SH-SY5Y (cell line): ENCODE measurements at regions not wholly inside any gene's neighbourhood (a gene's known extent, or its start where the extent isn't known, plus 50 kb on each side); places are given as distances from the start of the nearest gene placed in this dataset.

ENCODE experiments used
- GATA2 ChIP-seq: IDR thresholded peaks from 2 replicates; pipeline ENCODE4 v1.6.1; 2011; ENCODE audit warnings: mild to moderate bottlenecking, low read depth, low read length
- GATA3 ChIP-seq: IDR thresholded peaks from 2 replicates; pipeline ENCODE4 v1.6.1; 2011; ENCODE audit warnings: low read depth, mild to moderate bottlenecking, low read length, moderate library complexity

GRCh38 chr10:81082621-81083376 lies 545.1 kb downstream of the SH2D4B start:
- TF ChIP-seq GATA2 (no peak), GATA3 (no peak)
